HG02571 (cell line): ENCODE measurements at regions not wholly inside any gene's neighbourhood (a gene's known extent, or its start where the extent isn't known, plus 50 kb on each side); places are given as distances from the start of the nearest gene placed in this dataset.
"Not testable (repeated sequence)": the region's sequence is repeated elsewhere in the genome, so short reads cannot be mapped to it uniquely, and the experiment has no call there.

Experiments
- ATAC-seq: cut with Tn5 transposase; IDR thresholded peaks from one replicate; pipeline ENCODE4 v1.9.1; 2021; ENCODE audit warnings: mild to moderate bottlenecking, moderate library complexity; ENCODE audit not compliant: unreplicated experiment

DNA sequence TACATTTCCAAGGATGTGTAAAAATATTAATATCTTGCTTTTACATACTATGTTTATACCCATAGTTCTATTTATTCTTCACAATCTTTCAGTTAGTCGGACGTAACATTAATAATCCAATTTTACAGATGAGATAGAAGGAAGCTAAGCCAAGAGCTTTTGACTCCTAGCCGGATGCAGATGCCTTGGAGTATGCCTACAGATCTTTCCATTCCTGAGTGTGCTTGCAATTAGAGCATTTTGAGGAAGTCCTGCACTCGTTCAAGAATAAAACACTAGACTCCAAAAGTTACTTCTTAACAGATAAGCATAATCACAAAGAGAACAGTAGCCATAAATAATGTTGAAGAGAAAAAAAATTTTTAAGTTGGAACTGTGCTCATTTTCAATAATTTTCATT is 337.6 kb upstream of the CLEC14A start:
- ATAC-seq: no peak

DNA sequence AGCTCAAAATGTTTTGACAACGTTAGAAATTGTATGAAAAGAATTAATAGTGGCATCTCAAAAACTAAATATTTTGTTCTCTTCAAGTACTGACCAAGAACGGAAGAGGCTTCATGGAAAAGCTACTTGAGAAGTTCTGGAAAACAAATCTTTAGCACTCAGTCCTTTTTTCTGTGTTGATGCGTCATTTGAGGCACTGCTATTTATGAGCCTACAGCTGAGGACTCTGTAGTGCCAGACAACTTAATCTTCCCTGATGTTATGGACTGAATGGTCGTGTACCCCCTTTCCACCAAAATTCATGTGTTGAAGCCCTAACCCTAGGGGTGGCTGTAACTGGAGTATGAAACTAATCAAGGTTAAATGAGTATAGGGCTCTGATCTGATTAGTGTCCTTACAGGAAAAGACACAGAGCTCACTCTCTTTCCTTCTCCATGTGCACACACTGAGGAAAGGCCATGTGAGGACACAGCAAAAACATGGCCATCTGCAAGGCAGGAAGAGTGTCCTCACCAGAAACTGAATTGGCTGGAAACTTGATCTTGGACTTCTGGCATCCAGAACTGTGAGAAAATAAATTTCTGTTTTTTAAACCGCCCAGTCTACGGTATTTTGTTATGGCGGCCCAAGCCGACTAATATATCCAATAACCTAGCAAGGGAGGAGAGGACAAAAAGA is 337.0 kb upstream of the CLEC14A start:
- ATAC-seq: no peak

DNA sequence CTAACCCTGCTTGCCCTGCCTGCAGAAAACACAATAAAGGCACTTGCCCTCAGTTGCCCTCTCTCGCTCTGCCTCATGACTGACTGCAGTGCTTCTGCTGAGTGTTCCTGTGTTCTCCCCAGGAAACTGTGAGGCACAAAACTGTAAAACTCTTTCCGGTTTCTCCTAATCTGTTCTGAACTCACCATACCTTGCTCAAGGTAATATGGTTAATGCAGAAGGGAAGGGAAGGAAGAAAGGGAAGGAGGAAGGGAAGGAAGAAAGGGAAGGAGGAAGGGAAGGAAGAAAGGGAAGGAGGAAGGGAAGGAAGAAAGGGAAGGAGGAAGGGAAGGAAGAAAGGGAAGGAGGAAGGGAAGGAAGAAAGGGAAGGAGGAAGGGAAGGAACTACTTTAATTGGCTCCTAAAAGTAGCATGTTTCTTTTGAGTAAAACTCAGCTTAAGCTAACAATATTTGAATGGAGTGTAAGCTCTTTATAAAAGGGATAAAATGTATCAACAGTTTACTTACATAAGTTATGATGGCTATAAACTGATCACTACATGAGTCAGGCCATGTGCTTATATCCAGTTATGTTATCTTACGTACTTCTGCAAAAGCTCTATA is 334.0 kb upstream of the CLEC14A start:
- no peak for ATAC-seq

DNA sequence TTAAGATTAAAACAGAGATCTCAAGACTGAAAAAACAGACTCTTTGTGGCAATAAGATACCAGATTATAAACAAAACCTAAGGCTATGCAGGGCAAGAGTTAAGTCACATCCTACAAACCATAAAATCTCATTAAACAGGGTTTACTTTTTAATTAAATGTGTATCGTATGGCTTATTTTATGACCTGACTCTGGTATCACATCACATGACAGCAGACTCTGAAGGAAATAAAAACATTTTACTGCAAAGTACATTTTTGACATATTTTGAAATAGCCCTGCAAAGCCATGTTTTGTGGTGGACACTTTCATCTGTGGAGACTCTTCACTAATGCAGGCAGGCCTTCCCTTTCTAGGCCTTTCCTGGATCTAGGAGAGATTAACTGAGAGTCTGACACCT is 327.6 kb upstream of the CLEC14A start:
- ATAC-seq: no peak

DNA sequence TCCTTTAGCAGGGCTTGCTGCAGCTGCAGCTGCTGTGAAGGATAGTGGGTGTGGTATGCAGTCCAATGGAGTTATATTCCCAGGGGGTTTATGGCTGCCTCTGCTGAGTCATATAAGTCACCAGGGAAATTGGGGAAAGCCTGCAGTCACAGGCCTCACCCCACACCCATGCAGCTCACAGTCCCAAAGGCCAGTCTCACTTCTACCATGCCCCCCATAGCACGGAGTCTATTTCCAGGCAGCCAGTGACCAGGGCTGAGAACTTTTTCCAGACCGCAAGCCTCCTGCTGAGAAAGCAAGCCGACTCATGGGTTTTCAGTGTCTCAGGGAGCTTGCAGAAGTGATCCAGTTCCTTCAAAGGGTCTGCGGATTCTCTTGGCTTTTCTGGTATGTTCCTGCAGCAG is 322.4 kb upstream of the CLEC14A start:
- ATAC-seq: no peak

DNA sequence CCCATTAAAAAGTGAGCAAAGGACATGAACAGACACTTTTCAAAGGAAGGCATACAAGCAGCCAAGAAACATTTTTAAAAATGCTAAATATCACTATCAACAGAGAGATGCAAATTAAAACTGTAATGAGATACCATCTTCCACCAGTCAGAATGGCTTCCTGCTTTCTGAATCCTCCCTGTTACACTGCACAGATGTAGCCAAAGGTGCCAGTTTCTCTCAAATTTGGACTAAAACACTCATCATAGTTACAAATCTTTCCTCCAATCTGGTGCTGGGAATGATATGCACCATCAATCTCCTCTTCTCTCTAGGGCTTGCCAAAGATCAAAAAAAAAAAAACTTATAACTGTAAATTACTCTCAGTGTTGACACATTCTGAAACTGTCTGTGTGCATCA is 311.8 kb upstream of the CLEC14A start:
- ATAC-seq: no peak

DNA sequence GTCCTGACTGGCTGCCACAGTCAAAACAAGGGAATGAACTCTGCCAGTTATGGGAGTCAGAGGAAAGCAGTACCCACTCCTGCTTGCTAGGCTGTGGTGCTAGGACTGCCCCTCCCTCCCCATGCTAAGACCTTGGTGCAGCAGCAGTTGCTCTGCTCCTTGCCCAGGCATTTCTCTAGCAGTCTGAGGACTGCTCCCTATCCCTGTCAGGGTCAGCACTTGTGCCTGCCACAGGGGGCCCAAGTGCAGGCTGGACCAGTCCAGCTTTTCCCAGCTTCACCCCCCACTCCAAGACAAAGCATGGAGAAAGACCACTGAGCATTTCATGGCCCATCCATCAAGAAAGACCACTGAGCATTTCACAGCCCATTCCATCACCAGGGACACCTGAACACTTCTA is 305.8 kb upstream of the CLEC14A start:
- no peak for ATAC-seq

DNA sequence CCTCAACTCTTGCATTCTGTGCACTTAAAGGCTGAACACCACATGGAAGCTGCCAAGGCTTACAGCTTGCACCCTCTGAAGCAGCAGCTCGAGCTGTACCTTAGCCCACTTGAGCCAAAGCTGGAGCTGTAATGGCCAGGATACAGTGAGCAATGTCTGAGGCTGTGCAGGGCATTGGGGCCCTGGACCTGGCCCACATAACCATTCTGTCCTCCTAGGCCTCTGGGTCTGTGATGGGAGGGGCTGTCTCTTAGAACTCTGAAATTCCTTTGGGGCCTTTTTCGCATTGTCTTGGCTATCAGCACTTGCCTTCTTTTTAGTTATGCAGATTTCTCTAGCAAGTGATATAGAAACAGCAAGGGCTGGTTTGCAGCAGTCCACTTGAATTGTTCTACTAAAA is 303.8 kb upstream of the CLEC14A start:
- no peak for ATAC-seq

DNA sequence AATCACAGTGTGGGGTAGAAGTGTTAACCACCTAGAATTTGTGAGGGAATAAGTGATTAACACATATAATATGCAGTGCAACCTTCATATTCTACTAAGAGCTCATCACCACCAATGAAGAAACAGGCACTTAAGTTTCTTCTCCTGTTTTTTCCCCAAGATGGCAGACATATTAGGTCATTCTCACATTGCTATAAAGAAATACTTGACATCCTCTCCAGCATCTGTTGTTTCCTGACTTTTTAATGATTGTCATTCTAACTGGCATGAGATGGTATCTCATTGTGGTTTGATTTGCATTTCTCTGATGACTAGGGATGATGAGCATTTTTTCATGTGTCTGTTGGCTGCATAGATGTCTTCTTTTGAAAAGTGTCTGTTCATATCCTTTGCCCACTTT is 301.5 kb upstream of the CLEC14A start:
- not testable (repeated sequence) for ATAC-seq

DNA sequence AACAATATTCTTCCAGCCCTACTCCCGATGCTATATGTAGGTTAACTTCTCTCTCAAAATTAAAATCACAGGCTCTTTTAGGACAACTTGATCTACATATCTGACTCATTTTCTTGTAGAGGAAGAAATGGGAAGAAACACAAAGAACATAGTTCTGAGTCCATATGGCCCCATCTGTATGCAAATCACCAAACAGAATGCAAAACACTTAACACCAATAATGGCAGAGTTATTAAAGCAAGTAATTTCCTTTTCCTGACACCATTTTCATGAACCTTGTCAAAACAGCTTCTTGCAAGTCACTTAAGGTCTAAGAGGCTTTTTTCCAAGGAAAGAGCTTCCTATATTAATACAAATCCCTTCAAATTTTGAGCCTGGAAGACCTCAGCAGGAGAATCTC is 300.4 kb upstream of the CLEC14A start:
- ATAC-seq: no peak

DNA sequence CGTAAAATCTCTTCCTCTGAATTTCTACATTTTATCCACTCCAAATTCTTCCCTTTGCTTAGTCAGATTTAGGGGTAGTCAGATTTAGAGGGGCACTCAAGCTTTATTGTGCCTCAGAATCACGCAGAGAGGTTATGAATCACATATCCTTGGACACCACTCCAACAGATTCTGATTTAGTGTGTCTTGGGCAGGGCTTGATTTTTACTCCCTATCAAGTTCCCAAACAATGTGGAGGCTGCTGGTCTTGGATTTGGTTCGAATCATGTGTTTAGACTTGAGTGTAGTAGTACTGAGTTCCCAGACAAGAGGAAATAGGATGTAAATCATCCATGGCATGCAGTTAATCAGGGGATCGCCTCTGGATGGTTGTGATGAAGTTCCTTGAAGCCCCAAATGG is 298.1 kb upstream of the CLEC14A start:
- ATAC-seq: no peak

DNA sequence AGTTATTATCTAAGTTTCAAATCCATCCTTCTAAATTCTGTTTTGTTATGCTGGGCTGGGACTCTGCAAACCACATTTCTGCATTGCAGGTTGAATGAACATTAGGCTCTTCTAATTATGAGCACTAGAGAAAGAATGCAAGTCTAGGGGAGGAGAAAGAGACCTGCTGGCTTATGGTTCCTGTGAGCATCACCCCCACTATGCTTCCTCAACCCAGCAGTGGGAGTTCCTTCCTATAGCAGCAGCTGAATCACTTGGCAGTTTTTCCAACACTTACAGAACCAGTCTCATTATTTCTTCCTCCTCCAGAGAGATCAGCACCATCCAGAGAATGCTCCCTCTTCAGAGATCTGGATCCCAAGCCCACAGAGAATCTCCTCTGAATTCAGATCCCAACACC is 297.7 kb upstream of the CLEC14A start:
- ATAC-seq: no peak

DNA sequence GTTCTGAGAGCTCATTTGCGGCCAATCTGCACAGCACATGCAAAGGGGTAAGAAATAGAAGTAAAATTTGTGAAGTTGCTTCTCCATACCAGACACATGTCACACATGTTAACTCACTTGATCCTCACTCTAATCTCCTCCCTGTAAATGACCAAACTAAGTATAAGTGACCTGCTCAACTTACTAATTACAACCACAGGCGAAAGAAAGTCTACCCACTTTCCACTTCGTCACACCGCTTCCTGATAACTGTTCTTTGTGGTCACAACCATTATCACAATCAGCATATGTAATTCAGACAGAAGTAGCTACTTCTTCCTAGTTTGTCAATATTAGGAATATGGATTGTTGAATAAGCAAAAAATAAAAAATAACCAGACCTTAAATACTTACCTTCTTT is 293.7 kb upstream of the CLEC14A start:
- no peak for ATAC-seq

DNA sequence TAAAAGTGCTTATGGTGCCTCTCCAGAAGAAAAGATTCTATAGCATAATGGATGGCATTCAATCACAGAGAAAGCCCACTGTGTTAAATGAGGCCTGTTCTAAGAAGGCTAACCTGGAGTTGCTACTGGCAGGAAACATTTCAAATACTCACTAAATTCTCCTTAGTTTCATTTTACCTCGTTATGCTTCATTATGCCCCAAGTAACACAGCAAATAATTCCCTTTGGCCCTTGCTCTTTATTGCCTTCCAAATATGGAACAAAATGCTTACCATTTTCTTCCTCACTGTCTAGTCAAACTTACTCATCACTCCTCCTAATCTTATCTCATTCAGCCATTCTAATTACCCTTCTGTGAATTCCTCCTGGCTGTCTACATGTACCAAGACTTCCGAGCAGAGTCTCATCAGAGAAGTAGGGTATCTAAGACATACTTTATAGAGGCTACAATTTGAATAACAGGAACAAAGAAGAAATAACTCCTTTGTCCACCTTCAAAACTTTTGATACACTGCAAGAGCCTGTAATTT is 292.1 kb upstream of the CLEC14A start:
- ATAC-seq: no peak

DNA sequence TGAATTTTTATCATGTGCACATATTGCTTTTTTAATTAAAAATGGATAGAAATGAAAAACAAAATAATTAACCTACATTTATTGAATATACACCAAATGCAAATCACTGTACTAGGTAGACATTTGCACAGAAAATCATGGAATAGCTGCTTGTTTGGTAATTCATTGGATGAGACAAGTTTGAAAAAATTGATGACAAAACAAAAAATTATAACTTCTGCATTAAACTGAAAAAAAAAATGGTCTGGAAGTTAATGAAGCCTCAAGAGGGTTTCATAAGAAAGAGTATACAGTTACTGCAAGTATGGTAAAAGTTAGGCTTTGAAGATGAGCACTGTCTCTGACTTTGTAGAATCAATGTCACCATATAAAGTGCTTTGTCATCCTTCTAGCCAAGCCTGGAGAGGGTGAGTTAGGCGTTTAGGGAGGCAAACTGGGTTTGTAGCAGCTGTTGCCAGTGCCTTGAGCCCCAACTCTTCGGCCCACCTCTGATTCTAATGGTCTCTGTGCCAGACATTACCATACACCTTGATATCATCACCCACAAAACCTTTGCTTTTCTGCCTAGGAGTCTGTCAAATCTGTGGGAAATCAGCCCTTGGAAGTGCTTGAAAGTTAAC is 291.1 kb upstream of the CLEC14A start:
- ATAC-seq: no peak

DNA sequence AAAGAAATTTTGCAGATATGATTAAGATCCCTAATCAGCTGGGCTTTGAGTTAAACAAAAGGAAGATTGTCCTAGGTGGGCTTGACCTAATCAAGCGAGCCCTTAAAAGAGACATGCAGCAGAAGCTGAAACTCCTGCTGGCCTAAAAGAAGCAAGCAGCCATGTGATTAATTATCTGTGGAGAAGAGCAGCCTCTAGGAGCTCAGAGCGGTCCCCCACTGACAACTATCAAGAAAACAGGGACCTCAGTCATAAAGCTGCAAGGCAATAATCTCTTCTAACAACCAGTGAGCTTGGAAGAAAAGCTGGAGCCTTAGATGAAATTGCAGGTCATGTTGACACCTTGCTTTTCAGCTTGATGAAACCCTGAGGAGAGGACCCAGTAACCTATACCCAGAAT is 288.9 kb upstream of the CLEC14A start:
- ATAC-seq: no peak

DNA sequence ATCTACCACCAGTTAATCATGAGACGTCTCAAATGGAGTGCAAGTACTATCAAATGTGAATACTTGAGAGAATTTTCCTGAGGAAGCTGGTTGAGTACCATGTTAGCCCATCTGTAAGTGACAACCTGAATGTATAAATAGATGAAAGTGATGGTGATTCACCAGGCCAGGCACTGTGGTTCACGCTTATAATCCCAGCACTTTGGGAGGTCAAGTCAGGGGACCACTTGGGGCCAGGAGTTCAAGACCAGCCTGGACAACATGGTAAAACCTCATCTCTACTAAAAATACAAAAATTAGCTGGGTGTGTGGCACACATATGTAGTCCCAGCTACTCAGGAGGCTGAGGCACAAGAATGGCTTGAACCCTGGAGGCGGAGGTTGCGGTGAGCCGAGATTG is 288.0 kb upstream of the CLEC14A start:
- ATAC-seq: not testable (repeated sequence)

DNA sequence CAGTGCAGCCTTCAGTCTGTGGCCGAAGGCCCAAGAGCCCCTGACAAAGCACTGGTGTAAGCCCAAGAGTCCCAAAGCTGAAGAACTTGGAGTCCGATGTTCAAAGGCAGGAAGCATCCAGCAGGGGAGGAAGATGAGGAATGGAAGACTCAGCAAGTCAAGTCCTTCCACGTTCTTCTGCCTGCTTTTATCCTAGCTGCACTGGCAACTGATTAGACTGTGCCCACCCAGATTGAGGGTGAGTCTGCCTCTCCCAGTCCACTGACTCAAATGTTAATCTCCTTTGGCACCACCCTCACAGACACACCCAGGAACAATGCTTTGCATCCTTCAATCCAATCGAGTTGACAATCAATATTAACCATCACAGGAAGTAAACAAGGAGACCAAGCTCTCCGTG is 282.2 kb upstream of the CLEC14A start:
- not testable (repeated sequence) for ATAC-seq

DNA sequence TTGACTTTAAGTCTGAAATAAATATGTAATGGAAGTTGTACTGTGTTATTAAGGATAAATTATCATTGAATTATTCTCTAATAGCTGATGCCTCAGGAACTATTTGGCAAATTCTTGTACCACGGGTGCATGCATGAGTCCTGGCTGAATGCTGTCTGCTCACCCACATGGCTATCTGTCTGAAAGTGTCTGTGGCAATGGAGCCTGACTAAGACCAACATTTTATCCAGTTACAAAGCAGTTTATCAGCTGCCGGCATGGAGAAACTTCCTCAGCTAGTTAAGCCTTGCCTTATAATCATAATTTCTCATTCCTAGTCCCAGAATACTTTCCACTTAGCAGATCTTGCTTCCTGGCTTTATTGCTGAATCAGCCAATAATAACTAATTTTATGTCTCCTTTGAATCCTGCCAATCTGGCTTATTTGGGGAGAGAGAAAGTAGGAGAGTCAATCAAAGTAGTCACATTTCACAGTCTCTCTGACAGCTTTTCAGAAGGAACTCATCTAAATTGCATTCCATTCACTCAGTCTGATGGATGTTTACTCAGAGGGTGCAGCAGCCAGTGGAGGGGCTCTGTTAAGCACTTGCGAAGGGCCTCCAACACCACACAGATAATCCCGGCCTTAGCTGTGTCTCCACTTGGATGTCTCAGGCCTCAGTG is 280.6 kb upstream of the CLEC14A start:
- ATAC-seq: no peak

DNA sequence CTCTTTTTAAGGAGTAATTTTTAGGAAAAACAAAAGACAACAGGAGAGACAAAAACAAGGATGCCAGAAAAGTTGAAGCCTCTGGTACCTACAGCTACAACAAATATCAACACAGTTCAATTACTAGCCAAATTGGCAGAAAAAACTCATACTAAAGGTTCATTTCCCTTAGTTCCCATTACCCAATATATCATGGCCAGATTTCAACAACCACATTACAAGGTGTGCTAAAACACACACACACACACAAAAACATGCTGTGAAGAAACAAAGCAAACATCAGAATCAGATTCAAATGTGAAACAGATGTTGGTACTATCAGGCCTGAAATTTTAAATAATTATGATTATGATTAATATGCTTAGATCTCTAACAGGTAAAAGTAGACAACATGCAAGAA is 272.7 kb upstream of the CLEC14A start:
- ATAC-seq: no peak

DNA sequence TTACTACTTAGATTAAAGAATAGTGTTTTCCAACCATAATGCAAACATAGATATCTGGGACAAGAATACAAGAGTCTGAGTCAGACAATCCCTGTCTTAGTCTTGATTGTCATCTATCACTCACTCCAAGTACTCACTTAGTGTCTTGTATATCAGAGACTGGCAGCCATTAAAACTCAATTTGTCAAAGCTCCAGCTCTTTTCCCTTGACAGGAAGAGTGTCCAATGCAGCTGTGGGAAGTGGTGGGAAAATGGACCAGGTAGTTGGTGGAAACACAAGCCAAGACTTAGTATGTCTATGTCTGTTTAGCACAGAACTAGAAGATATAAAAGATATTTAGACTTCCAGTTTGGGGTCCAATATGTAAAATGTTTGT is 271.6 kb upstream of the CLEC14A start:
- ATAC-seq: no peak
